GM19328 (cell line): ENCODE measurements at regions not wholly inside any gene's neighbourhood (a gene's known extent, or its start where the extent isn't known, plus 50 kb on each side); places are given as distances from the start of the nearest gene placed in this dataset.

ENCODE experiments used
- ATAC-seq: cut with Tn5 transposase; IDR thresholded peaks from one replicate; pipeline ENCODE4 v1.9.1; 2021; ENCODE audit warnings: mild to moderate bottlenecking, moderate library complexity; ENCODE audit not compliant: unreplicated experiment

DNA sequence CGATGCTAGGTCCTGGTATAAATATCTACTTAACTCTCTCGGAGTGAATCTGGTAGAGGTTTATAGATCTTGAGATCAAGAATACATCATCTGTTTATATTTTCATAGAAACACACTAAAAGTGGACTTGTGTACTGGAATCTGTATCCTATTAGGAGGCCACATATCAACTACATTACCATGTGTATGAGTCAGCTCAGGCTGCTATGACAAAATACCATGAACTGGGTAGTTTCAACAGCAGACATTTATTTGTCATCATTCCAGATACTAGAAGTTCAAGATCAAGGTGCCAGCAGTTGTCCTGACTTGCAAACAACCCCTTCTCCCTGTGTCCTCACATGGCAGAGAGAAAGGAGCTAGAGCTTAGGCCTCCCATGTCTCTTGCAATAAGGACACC, 113.9 kb upstream of the PFKP start:
- no peak for ATAC-seq

DNA sequence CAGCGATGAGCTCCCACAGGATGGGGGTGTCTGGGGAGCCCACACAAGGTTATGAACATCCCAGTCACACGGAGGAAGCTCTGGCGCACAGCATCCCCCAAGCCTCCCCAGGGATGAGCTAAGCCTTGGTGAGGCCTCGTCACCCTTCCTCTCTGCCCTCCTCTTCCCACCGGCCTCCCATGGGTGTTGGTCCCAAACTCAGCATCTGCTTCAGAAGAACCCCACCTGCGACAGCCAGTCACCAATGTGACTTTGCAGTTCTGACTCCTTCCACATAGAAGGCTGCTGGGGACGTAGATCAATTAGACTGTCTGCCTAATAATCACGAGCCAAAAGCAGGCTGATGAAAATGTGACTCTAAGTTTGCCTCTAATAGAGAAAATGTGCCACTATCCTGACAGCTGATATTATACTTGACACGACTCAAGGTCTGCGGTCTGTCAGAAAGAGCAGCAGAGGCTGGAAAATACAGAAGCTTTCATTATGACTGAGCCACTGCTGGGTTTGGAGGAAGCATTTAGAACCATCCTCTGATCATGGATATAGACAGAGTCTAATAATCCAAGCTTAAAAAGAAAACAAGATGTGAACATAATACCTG, 116.0 kb upstream of the PFKP start:
- no peak for ATAC-seq

DNA sequence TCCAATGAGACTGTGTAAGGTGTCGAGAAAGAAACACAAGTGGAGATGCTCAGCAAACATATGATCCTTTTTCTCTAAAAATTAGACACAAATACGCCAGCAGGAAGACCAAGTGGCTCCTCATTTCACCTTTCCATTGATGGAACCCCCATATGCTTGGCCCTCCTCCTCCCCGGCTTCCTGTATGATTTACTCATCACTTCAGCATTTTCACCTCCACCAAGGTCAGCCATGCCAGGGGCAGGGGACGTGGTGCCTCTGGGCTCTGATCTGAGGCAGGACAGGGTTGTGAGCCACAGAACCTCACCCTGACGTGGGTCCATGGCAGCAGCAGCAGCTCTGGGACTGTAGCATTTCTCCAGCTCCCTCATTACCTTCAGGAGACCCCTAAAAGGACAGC, 116.8 kb upstream of the PFKP start:
- ATAC-seq: no peak

GRCh38 chr10:2949948-2950354, 117.4 kb upstream of the PFKP start:
- ATAC-seq: no peak

DNA sequence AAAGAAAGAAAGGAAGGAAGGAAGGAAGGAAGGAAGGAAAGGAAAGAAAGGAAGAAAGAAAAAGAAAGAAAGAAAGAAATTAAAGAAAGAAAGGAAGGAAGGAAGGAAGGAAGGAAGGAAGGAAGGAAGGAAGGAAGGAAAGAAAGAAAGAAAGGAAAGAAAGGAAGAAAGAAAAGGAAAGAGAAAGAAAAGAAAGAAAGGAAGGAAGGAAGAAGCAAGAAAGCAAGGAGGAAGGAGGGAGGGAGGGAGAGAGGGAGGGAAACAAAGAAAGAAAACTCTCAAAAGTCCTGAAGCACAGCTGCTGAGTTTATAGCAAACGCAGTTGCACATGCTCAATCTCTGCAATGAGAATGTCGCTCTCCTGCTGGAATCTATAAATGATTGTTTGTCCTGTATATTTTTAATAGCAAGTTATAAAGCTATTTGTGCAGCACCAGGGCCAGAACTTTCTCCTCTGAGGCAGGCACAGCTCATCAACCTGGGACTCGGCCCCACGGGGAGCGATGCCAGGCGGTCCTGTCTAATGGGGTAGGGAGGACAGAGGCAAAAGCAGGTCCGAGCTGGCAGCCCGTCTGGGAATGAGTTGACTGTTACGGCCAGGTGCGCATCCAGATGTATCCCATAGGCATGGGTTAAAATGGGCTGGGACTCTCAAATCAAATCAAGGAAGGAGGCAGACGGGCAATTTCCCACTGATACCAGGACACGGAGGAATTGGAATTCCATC, 118.0 kb upstream of the PFKP start:
- ATAC-seq: no peak

- peak; percentile 61 for ATAC-seq
These were observed 119.1 kb upstream of the PFKP start for GRCh38 chr10:2948127-2948854.

DNA sequence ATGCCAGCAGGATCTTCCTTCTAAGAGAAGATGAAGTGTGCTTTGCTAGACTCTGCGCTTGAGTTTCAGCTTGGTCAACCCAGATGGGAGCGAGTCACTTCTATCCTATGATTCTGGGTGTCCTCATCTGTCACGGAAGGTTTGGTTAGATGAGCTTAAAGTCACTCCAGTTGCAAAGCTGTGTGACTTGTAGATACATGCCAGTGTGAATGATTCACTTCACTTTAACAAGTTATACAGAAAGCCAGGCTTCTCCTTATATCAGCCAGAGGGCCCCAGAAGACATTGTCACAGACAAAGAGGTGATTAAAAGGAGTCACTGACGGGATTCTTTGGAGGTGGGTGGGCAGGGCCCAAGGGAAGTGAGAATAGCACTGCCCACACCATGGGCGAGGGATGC, 122.6 kb upstream of the PFKP start:
- ATAC-seq: no peak

- ATAC-seq: no peak
These were observed 123.3 kb upstream of the PFKP start for GRCh38 chr10:2943932-2944614.

- ATAC-seq: no peak
These were observed 124.4 kb upstream of the PFKP start for GRCh38 chr10:2942938-2943337.

DNA sequence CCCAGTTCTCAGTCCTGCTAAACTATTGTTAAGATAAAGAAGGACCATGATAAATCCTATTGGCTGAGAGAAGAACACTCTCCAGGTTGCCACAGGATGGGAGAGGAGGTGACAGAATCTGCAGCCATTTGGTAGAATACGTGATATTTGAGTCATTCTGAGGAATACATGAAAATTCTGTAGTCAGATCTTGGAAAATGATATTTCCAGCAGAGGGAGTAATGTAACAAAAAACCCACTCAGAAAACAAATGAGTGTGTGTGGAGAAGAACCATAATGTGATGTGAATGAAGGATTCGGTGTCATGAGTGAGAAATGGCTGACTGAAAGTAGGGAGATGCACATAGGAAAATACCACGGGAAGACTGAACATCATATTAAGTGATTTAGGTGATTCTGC, 128.5 kb upstream of the PFKP start:
- ATAC-seq: no peak

DNA sequence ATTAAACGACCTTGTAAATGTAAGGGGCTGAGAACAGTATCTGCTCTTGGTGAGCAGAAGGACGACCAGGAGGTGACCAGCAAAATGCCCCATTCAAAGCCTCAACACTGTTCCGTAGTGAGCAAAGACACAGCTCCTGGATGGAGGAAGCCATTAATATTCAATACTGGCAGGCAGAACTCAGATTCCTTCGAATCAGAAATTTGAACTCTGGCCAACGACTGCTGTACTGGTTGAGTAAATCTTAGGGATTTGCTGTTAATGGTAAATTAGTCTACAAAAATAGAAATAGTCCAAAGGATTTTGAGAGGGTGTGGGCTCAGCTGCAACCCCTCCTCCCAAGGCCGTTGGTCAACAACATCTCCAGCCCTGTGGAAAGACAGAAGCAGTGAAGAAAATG, 130.5 kb upstream of the PFKP start:
- ATAC-seq: no peak

DNA sequence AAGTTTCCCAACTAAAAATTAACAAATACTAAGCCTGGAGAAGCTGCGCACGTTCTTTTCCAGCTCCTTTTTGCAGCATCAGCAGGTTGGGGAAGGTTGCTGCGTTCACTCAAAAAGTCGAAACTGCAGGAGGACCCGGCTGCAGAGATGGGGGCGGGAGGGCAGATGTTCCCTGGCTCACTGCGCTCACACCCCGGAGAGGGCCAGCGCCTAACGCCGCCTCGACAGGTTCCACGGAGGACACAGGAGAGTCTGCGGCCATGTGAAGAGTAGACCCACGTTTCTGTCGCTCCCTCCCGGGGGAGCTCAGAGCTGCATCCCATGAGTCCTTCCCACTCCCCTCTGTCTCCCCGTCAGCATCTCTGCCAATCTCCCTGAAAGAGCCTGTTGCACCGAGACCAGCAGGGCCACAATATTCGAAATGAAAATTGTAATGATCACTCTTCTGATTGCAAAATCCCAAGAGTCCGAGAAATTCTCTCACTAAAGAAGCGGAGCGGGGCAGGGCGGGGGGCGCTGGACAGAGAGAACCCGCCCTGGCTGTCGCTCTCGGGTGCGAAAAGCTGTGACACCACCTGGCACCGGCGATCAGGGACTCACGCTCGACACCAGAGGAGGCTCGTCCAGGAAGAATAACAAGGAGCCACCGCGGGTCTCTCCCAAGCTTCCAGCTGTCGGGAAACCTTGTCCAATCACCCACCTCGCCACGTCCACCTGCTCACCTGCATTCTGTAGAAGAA, 131.5 kb upstream of the PFKP start:
- no peak for ATAC-seq

DNA sequence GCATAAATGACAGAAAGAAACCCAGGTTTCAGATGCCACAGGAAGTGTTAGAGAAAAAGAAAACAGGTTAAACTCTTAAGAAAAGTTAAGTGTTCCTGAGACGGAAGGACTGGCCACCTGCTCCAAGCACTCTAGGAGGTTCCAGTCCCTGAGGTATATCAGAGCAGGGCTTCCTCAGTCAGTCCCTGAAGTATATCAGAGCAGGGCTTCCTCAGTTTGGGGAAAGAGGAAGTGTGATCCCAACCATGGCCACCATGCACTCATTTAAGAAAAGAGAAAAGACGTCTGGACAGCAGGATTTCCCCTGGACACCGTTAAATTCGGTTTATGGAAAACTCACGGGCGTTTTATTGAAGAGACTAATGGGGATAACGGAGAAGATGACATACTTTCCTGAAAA, 133.4 kb upstream of the PFKP start:
- ATAC-seq: no peak

DNA sequence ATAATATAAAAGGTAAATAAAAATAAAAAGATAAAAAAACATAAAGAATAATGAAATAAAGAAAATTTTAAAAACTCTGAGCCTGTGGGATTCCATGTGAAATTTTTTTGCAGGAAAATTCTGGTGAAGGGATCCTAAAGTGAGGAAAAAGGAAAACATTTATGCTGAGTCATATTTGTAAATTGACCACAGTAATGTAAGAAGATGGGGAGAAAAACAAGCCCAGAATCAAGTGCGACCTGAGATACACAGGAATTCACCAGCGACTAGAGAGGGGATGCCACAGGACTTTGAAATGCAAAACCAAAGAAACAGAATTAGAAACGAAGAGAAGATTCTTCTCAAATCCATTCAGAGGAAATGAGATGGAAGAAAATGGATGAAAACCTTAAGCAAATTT, 133.8 kb upstream of the PFKP start:
- ATAC-seq: no peak

- no peak for ATAC-seq
These were observed 134.3 kb upstream of the PFKP start for GRCh38 chr10:2933071-2933470.

DNA sequence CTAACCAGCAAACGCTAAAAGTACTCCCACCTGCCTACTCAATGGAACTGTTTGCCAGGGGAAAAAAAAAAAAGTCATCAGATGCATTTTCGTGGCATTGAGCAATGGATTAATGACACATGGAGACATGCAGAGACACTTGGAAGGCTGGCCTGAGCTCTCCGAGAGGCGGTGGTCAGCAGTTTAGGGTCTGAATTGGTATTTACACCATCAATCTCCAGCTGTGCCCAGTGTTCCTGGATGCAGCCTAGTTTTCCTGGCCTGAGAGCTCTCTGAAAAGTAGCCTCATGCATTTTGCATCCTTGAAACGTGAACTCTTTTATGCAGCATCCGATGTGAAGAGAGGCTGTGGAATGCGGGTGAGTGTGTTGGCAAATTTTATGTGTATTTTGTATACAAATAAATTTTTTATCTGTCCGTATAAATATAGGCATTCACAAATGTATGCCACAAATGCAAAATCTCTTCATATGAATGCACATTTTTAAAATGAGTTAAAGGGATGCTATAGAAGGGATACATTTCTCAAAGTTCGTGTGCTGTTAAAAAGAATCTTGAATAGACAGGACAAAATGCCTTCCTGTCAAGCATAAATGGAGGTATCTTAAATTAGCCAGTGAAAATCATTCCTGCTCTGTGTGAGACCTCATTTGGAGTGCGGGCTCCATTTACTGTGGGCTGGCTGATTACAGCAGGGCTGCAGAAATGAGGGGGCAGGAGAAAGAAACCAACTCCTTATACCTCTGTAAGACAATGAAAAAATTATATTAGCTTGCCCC, 137.7 kb upstream of the PFKP start:
- no peak for ATAC-seq

DNA sequence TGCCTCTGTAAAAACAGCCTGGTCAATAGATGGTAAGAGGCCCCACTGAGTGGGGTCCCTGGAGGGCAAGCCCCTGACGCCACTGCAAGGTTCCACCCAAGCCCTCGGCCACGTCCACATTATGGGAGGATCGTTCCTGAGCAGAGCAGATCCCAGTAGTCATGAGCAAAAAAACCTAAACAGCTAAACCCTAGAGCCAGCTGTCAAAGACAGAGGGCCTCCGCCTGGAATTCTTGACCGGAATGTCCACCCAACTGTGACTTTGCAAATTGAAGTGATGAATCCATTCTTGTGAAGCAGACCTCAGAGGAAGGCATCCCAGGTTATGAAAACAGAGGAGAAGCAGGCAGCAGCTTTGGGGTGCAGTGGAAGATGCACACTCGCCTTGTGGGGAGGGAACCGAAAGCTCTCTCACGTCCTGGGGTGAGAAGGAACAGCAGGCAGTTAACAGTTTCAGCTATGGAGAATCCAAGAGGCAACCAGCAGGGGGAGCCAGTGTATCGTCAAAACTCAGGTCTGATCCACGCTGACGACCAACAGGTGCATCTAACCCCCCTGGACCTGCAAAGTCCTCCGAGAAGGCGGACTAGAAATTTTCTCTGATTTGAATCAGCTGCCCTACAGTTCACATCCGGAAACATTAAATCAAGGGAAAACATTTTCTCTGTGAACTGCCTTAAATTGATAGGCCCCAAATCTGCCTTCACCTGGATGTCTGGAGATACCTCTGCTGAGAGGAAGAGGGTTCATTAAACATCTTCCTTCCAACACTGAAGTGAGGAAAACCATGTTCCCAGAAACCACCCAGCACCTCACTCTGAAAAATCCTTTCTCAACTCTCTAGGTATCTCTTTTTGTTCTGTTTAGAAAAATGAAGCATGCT, 139.1 kb upstream of the PFKP start:
- ATAC-seq: peak; percentile 84

GRCh38 chr10:2926918-2927660, 140.3 kb upstream of the PFKP start:
- no peak for ATAC-seq

GRCh38 chr10:2925631-2926030, 141.7 kb upstream of the PFKP start:
- ATAC-seq: no peak
